K562 (cell line): ENCODE measurements at regions not wholly inside any gene's neighbourhood (a gene's known extent, or its start where the extent isn't known, plus 50 kb on each side); places are given as distances from the start of the nearest gene placed in this dataset.

Experiments
- ATAC-seq: fragments of 200-7000 bp; cut with Tn5 transposase; 3 replicates; pipeline ENCODE4 v1.9.1; 2020; ENCODE audit warnings: moderate library complexity
- BruUV-seq: library from RNA; stranded (reverse); fragments of 400-500 nt; replicated peaks from 2 replicates; lab custom pipeline; 2021; lab: Mats Ljungman, UMichigan
- CTCF ChIA-PET: fragments of 300-600 bp; formaldehyde crosslinking; extraction: SDS; loops from one replicate; lab custom pipeline; 2021; ENCODE audit warnings: low intra/inter-chr PET ratio; lab: Yijun Ruan, JAX
- POLR2A ChIA-PET: fragments of 300-600, 350-650 bp; sonication (Branson Sonifier 250); formaldehyde crosslinking; extraction: SDS; loops from one replicate; lab custom pipeline; 2021; ENCODE audit warnings: antibody characterized with exemption, inconsistent platforms; lab: Yijun Ruan, JAX
- DNase-seq, 4 experiments: peaks; one replicate each; pipeline versions ENCODE4 v3.0.0 to v3.0.0-alpha.2; 2011 to 2018; ENCODE audit warnings: low spot score in 3 of 4, mixed read lengths in 3 of 4; ENCODE audit errors: extremely low read depth in 1 of 4
- FAIRE-seq: peaks from 2 replicates; lab custom pipeline; 2011; peaks lifted over from hg19 to GRCh38; lab: Jason Lieb, UNC
- H2AFZ ChIP-seq: 2 replicates; pipeline ENCODE4 v1.6.0; 2011; ENCODE audit warnings: low read depth, low read length, control low read depth, inconsistent platforms
- H3K27ac ChIP-seq: fragments of 200-600 bp; 3 replicates; pipeline ENCODE4 v1.8.0; 2011; ENCODE audit warnings: low read depth, mild to moderate bottlenecking, control low read depth, inconsistent platforms, low read length, moderate library complexity, mixed read lengths; ENCODE audit errors: extremely low read depth
- H3K27me3 ChIP-seq, 2 experiments: fragments of 300-600 bp in 1 of 2; 2 replicates in 1 of 2; 3 replicates in 1 of 2; pipeline versions ENCODE4 v1.6.0 to v1.8.0; 2011; ENCODE audit warnings: inconsistent platforms in 2 of 2, low read length in 2 of 2, mild to moderate bottlenecking in 1 of 2, mixed read lengths in 1 of 2, moderate library complexity in 1 of 2; ENCODE audit not compliant: control insufficient read depth in 2 of 2, insufficient read depth in 2 of 2
- H3K36me3 ChIP-seq: fragments of 300-600 bp; 3 replicates; pipeline ENCODE4 v1.8.0; 2011; ENCODE audit warnings: mild to moderate bottlenecking, low read length, inconsistent platforms; ENCODE audit not compliant: control insufficient read depth, insufficient read depth
- H3K4me1 ChIP-seq, 2 experiments: fragments of 200-600 bp in 1 of 2; replicated peaks in 1 of 2; 2 replicates in 1 of 2; 3 replicates in 1 of 2; pipeline versions ENCODE4 v1.5.1 to v1.8.0; 2011; ENCODE audit warnings: inconsistent platforms in 2 of 2, low read length in 2 of 2, mild to moderate bottlenecking in 1 of 2, mixed read lengths in 1 of 2, moderate library complexity in 1 of 2; ENCODE audit not compliant: control insufficient read depth in 2 of 2, insufficient read depth in 2 of 2
- H3K4me2 ChIP-seq: 2 replicates; pipeline ENCODE4 v1.6.1; 2011; ENCODE audit warnings: low read length, control low read depth, inconsistent platforms, mixed read lengths; ENCODE audit not compliant: insufficient read depth
- H3K4me3 ChIP-seq: fragments of 200-600 bp; sonication (generic), shearing (Covaris generic); 2 replicates; pipeline ENCODE4 v1.5.1; 2016; ENCODE audit warnings: control low read depth, inconsistent platforms
- H3K79me2 ChIP-seq: fragments of 200-600 bp; 3 replicates; pipeline ENCODE4 v1.8.0; 2011; ENCODE audit warnings: low read length, inconsistent platforms; ENCODE audit not compliant: control insufficient read depth, insufficient read depth
- H3K9ac ChIP-seq, 2 experiments: 2 replicates each; pipeline versions ENCODE4 v1.6.0 to v1.6.1; 2011; ENCODE audit warnings: low read depth in 2 of 2, low read length in 2 of 2, control low read depth in 1 of 2, inconsistent platforms in 1 of 2, mild to moderate bottlenecking in 1 of 2, mixed read lengths in 1 of 2; ENCODE audit not compliant: insufficient read depth in 1 of 2
- H3K9me1 ChIP-seq: one replicate; pipeline ENCODE4 v1.6.0; 2011; ENCODE audit warnings: inconsistent platforms, mild to moderate bottlenecking, low read length, moderate library complexity; ENCODE audit not compliant: control insufficient read depth, insufficient read depth
- H3K9me3 ChIP-seq: replicated peaks from 2 replicates; pipeline ENCODE4 v1.5.1; 2011; ENCODE audit warnings: low read depth, low read length, inconsistent platforms; ENCODE audit not compliant: control insufficient read depth, insufficient read depth
- H4K20me1 ChIP-seq: replicated peaks from 2 replicates; pipeline ENCODE4 v1.6.1; 2011; ENCODE audit warnings: low read length, inconsistent platforms, mixed read lengths; ENCODE audit not compliant: control insufficient read depth, insufficient read depth
- BMI1 ChIP-seq: fragments of 150-350 bp; IDR thresholded peaks from 2 replicates; pipeline ENCODE4 v1.6.1; 2014; ENCODE audit warnings: low read length
- ELF4 ChIP-seq: fragments of 450-650 bp; formaldehyde crosslinking; IDR thresholded peaks from 2 replicates; pipeline ENCODE4 v1.4.0; 2022; ENCODE audit warnings: missing genetic modification characterization
- KLF6 ChIP-seq: fragments of 250-450 bp; sonication (Bioruptor Pico); IDR thresholded peaks from 2 replicates; pipeline ENCODE4 v1.4.0; 2020; ENCODE audit warnings: mild to moderate bottlenecking, moderate library complexity, borderline replicate concordance
- MTA1 ChIP-seq: fragments of 450-650 bp; IDR thresholded peaks from 2 replicates; pipeline ENCODE4 v1.6.1; 2017; ENCODE audit warnings: borderline replicate concordance
- PRMT5 ChIP-seq: sonication (generic); formaldehyde crosslinking; IDR thresholded peaks from 2 replicates; pipeline ENCODE4 v1.5.0; 2020; ENCODE audit warnings: missing genetic modification reagents
- SP1 ChIP-seq: sonication (generic); formaldehyde crosslinking; IDR thresholded peaks from 2 replicates; pipeline ENCODE4 v1.8.1; 2022; ENCODE audit warnings: mild to moderate bottlenecking, missing genetic modification reagents
- TEAD2 ChIP-seq: fragments of 450-650 bp; IDR thresholded peaks from 2 replicates; pipeline ENCODE4 v1.6.1; 2016; ENCODE audit warnings: missing genetic modification characterization, control low read depth, missing compliant biosample characterization
- THRAP3 ChIP-seq: fragments of 450-650 bp; IDR thresholded peaks from 2 replicates; pipeline ENCODE4 v1.6.1; 2016; ENCODE audit warnings: mild to moderate bottlenecking, inconsistent platforms, borderline replicate concordance
- ZC3H4 ChIP-seq: sonication (generic); formaldehyde crosslinking; IDR thresholded peaks from 2 replicates; pipeline ENCODE4 v1.9.0; 2021; ENCODE audit warnings: missing genetic modification reagents, borderline replicate concordance
- ZHX1 ChIP-seq: fragments of 150-350 bp; conservative IDR thresholded peaks from 2 replicates; pipeline ENCODE4 v1.6.1; 2014; ENCODE audit warnings: low read length
- ZNF263 ChIP-seq: sonication (generic); formaldehyde crosslinking; IDR thresholded peaks from 2 replicates; pipeline ENCODE4 v1.8.0; 2022; ENCODE audit warnings: mild to moderate bottlenecking, missing genetic modification reagents, borderline replicate concordance
- ZNF311 ChIP-seq: fragments of 250-450 bp; sonication (Bioruptor Pico); IDR thresholded peaks from 2 replicates; pipeline ENCODE4 v1.4.0; 2020; ENCODE audit warnings: mild to moderate bottlenecking, moderate library complexity
- ZNF583 ChIP-seq: fragments of 250-450 bp; sonication (Bioruptor Pico); IDR thresholded peaks from 2 replicates; pipeline ENCODE4 v1.4.0; 2020
- ZNF77 ChIP-seq: fragments of 250-450 bp; sonication (Bioruptor Pico); IDR thresholded peaks from 2 replicates; pipeline ENCODE4 v1.5.0; 2020
- WGBS: fragments of 100-300 bp; shearing (Covaris generic); methylation state at CpG from one replicate; pipeline ENCODE4 v1.1.6; 2016; ENCODE audit warnings: low coverage, mixed read lengths; ENCODE audit not compliant: insufficient coverage; ENCODE audit errors: missing lambda C conversion rate; 5-methylcytosine and 5-hydroxymethylcytosine counted together
- in situ Hi-C: fragments of 300-500 bp; cut with MboI; formaldehyde crosslinking; loops from 4 replicates; pipeline ENCODE4 v1.15.0; 2018; ENCODE audit warnings: inconsistent platforms, mixed read lengths
- intact Hi-C: fragments of 100-400 bp; cut with micrococcal nuclease; formaldehyde crosslinking; loops from 2 replicates; pipeline ENCODE4 v1.14.2; 2022
- TF ChIP-seq, protein P1 (sequence below): fragments of 250-450 bp; sonication (Bioruptor Pico); IDR thresholded peaks from 2 replicates; pipeline ENCODE4 v1.8.0; 2021; ENCODE audit warnings: borderline replicate concordance, mild to moderate bottlenecking, moderate library complexity; ENCODE audit not compliant: poor library complexity, severe bottlenecking
- TF ChIP-seq, protein P2 (sequence below): fragments of 250-450 bp; sonication (Bioruptor Pico); IDR thresholded peaks from 2 replicates; pipeline ENCODE4 v1.8.0; 2022; ENCODE audit warnings: moderate library complexity, mild to moderate bottlenecking, inconsistent platforms

- H4K20me1 ChIP-seq = no peaks in the 10 kb centered on the region
- POLR2A ChIA-PET = no interaction called here
- H3K9me3 ChIP-seq = no peaks in the 10 kb centered on the region
- no peaks in the 10 kb centered on the region for H3K79me2 ChIP-seq
- no peaks in the 10 kb centered on the region for H3K4me1 ChIP-seq
- FAIRE-seq = no peak
- H3K9ac ChIP-seq = no peak overlapping the region
- H3K36me3 ChIP-seq = no peaks in the 10 kb centered on the region
- DNase-seq = no peak
- no peaks in the 10 kb centered on the region for H3K9me1 ChIP-seq
- TF ChIP-seq TEAD2 = no peak
- TF ChIP-seq, protein P1, sequence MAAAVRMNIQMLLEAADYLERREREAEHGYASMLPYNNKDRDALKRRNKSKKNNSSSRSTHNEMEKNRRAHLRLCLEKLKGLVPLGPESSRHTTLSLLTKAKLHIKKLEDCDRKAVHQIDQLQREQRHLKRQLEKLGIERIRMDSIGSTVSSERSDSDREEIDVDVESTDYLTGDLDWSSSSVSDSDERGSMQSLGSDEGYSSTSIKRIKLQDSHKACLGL (CRISPR knock-in tag) = no peak
- TF ChIP-seq THRAP3 = no peak
- TF ChIP-seq, protein P2, sequence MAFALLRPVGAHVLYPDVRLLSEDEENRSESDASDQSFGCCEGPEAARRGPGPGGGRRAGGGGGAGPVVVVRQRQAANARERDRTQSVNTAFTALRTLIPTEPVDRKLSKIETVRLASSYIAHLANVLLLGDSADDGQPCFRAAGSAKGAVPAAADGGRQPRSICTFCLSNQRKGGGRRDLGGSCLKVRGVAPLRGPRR (CRISPR knock-in tag) = no peak
- no peak for TF ChIP-seq MTA1
- no peak overlapping the region for H3K27ac ChIP-seq
- in situ Hi-C loops (no loop called here), intact Hi-C loops (no loop called here)
- H3K4me3 ChIP-seq = no peak overlapping the region
- no peak overlapping the region for H2AFZ ChIP-seq
- no TSS peak for BruUV-seq
- CTCF ChIA-PET = no interaction called here
- no peak overlapping the region for H3K4me2 ChIP-seq
- H3K27me3 ChIP-seq = no peaks in the 10 kb centered on the region
- 0% methylated on average over 1 of the region's 1 CpG for WGBS
- ATAC-seq = no peak
Measured at GRCh38 chr13:85441975-85442374, 357.2 kb downstream of the SLITRK6 start.

DNA sequence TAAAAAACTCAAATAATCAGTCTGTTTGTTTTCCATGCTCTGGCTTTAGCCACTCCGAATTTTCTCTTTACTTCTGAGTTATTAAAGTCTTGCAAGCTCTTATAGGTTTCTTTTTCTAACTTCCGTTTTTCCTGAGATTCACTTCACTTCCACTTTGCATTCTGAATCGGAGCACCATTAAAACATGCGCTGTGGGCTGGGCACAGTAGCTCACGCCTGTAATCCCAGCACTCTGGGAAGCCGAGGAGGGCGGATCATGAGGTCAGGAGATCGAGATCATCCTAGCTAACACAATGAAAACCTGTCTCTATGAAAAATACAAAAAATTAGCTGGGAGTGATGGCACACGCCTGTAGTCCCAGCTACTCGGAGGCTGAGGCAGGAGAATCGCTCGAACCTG is 357.9 kb downstream of the SLITRK6 start:
- H3K36me3 ChIP-seq = no peaks in the 10 kb centered on the region
- TF ChIP-seq ZC3H4 = no peak
- TF ChIP-seq SP1 (CRISPR knock-in tag) = no peak
- no peak for TF ChIP-seq ZNF311 (CRISPR knock-in tag)
- no peak for TF ChIP-seq ELF4 (CRISPR knock-in tag)
- TF ChIP-seq ZNF77 = no peak
- TF ChIP-seq PRMT5 (CRISPR knock-in tag) = no peak
- no peak for TF ChIP-seq ZHX1
- TF ChIP-seq KLF6 = no peak
- TF ChIP-seq ZNF263 (CRISPR knock-in tag) = no peak
- TF ChIP-seq BMI1 = no peak
- no peak for TF ChIP-seq ZNF583 (CRISPR knock-in tag)
- FAIRE-seq (no peak), ATAC-seq (no peak), DNase-seq (no peak)
- no peaks in the 10 kb centered on the region for H3K9me3 ChIP-seq
- H3K27me3 ChIP-seq = no peaks in the 10 kb centered on the region
- no peak overlapping the region for H3K27ac ChIP-seq
- no peak overlapping the region for H3K4me2 ChIP-seq
- no peak overlapping the region for H3K9ac ChIP-seq
- 1% methylated on average over 7 of the region's 12 CpGs for WGBS
- H3K4me1 ChIP-seq = no peaks in the 10 kb centered on the region
- in situ Hi-C loops = no loop called here
- H3K9me1 ChIP-seq = no peaks in the 10 kb centered on the region
- no peaks in the 10 kb centered on the region for H4K20me1 ChIP-seq
- H3K4me3 ChIP-seq = no peak overlapping the region
- POLR2A ChIA-PET = no interaction called here
- CTCF ChIA-PET = no interaction called here
- H2AFZ ChIP-seq = no peak overlapping the region
- no peaks in the 10 kb centered on the region for H3K79me2 ChIP-seq
- BruUV-seq = no TSS peak
- intact Hi-C loops = no loop called here
